GM18909 (cell line): ENCODE measurements at regions not wholly inside any gene's neighbourhood (a gene's known extent, or its start where the extent isn't known, plus 50 kb on each side); places are given as distances from the start of the nearest gene placed in this dataset.
"Not testable (repeated sequence)": the region's sequence is repeated elsewhere in the genome, so short reads cannot be mapped to it uniquely, and the experiment has no call there.

ENCODE experiments used
- ATAC-seq: cut with Tn5 transposase; IDR thresholded peaks from one replicate; pipeline ENCODE4 v1.9.1; 2021; ENCODE audit warnings: mild to moderate bottlenecking; ENCODE audit not compliant: unreplicated experiment, poor library complexity

- ATAC-seq = no peak
Measured at GRCh38 chr14:106115401-106115800, 589.0 kb downstream of the TMEM121 start.

DNA sequence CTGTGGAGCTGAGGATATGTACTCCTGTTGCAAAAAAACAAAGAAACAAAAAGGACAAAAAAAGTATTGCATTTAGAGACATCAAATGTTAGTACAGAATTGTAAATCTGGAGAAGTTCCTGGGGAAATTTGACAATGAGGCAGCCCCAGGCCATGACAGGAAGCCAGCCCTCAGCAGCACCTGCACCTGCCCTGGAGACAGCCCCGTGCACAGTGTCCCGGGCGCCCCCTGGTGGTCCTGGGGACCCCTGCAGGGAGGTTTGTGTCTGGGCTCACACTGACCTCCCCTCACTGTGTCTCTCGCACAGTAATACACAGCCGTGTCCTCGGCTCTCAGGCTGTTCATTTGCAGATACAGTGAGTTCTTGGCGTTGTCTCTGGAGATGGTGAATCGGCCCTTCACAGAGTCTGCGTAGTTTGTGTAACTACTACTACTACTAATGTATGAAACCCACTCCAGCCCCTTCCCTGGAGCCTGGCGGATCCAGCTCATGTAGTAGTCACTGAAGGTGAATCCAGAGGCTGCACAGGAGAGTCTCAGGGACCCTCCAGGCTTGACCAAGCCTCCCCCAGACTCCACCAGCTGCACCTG lies 590.1 kb downstream of the TMEM121 start:
- ATAC-seq = not testable (repeated sequence)

- ATAC-seq = no peak
Measured at GRCh38 chr14:106120101-106120500, 593.7 kb downstream of the TMEM121 start.

DNA sequence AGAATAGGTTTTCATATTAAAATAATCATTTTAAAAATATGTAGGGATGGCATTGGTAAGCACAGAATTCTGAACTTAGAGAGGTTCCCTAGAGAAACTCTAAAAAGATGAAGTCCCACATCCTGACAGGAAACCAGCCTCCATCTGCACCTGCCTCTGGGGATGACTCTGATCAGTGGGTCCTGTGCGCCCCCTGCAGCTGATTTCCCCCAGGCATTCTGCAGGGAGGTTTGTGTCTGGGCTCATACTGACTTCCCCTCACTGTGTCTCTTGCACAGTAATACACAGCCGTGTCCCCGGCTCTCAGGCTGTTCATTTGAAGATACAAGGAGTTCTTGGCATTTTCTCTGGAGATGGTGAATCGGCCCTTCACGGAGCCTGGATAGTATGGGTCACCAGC lies 602.9 kb downstream of the TMEM121 start:
- ATAC-seq = no peak

- ATAC-seq = not testable (repeated sequence)
Measured at GRCh38 chr14:106129904-106130661, 603.7 kb downstream of the TMEM121 start.

DNA sequence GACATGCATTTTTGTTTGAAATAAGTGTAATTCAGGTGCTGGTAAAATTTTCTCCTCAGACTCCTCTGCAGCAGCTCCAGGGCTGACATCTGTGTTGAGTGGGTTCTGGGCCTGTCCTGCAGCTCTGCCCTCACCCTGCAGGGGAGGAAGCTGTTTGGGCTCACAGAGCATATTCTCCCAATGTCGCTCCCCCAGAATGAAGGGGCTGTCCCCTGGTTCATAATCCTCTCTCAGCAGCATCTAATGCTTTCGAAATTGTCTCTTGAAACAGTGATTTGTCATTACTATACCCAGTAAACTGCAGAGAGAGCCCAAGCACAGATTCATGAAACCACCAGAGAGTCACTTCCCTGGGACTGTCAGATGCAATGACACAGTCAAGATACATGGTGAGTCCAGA lies 606.7 kb downstream of the TMEM121 start:
- ATAC-seq = not testable (repeated sequence)

DNA sequence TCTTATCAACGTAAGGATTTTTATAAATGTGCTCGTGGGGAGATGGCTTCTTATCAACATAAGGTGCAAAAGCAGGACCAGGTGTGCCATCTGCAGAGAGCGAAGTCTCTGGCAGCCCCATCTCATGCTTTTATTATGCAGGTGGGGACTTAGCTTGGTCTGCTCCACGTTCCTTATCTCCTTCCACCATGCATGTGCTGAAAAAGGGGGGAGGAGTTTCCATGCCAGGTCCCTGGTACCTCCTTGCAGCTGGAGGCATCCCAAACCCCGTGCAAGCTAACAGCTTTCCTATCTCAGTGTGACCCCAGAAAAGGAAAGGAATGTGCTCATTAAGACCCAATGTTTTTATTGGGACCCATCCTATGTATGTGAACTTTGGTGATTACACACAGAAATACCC lies 608.5 kb downstream of the TMEM121 start:
- no peak for ATAC-seq

GRCh38 chr14:106141242-106142220 lies 615.1 kb downstream of the TMEM121 start:
- ATAC-seq = no peak

DNA sequence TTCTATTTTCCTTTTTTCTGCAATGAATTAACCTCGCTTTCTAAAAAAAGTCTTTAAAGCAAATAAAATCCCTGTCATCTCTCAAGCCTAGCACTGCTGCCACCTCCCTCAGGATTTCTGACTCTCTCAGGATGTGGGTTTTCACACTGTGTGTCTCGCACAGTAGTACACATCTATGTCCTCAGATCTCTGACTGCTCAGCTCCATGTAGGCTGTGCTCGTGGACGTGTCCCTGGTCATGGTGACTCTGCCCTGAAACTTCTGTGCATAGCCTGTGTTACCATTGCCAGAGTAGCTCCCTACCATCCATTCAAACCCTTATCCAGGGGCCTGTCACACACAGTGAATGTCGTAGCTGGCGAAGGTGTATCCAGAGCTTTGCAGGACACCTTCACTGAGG lies 619.3 kb downstream of the TMEM121 start:
- not testable (repeated sequence) for ATAC-seq

GRCh38 chr14:106153362-106153955 lies 627.1 kb downstream of the TMEM121 start:
- not testable (repeated sequence) for ATAC-seq

GRCh38 chr14:106163316-106163715 lies 636.9 kb downstream of the TMEM121 start:
- ATAC-seq = no peak

- ATAC-seq = not testable (repeated sequence)
Measured at GRCh38 chr14:106163812-106164211, 637.4 kb downstream of the TMEM121 start.

- no peak for ATAC-seq
Measured at GRCh38 chr14:106166232-106166631, 639.8 kb downstream of the TMEM121 start.

DNA sequence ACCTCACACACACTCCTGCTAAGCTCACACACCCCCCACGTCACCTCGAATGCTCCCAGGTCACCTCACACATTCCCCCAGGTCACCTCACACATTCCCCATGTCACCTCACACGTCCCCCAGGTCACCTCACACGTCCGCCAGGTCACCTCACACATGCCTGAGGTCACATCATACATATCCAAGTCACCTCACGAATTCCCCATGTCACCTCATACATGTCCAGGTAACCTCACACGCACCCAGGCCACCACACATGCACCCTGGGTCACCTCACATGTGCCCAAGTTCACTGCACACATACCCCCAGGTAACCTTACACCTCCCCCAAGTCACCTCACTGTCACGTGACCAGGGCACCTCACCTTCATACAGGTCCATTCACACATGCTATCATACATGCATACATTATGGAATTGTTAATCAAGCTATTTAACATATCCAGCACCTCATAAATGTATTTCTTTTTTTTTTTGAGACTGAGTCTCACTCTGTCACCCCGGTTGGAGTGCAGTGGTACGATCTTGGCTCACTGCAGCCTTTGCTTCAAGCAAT lies 640.3 kb downstream of the TMEM121 start:
- ATAC-seq = no peak

DNA sequence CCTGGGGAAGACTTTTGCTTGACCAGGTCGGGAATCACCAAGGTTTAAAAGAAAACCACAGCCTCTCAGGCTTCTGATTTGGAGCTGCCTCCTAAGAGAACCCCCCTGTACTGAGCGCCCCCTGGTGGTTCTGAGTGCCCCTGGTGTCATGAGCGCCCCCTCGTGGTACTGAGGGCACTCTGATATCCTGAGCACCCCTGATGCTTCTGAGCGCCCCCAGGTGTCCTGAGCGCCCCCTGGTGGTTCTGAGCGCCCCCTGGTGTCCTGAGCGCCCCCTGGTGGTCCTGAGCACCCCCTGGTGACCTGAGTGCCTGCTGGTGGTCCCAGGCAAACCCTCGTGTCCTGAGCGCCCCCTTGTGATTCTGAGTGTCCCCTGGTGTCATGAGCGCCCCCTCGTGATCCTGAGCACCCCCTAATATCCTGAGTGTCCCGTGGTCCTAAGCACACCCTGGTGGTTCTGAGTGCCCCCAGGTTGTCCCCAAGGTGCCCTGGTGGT lies 643.8 kb downstream of the TMEM121 start:
- ATAC-seq = not testable (repeated sequence)

GRCh38 chr14:106174206-106174605 lies 647.8 kb downstream of the TMEM121 start:
- ATAC-seq = no peak

GRCh38 chr14:106177266-106178246 lies 651.2 kb downstream of the TMEM121 start:
- peak; percentile 51 for ATAC-seq

GRCh38 chr14:106179761-106180160 lies 653.4 kb downstream of the TMEM121 start:
- no peak for ATAC-seq

GRCh38 chr14:106184771-106185170 lies 658.4 kb downstream of the TMEM121 start:
- ATAC-seq = not testable (repeated sequence)
